Coronary artery (tissue), 2 donors: ENCODE measurements at regions not wholly inside any gene's neighbourhood (a gene's known extent, or its start where the extent isn't known, plus 50 kb on each side); places are given as distances from the start of the nearest gene placed in this dataset.

Experiments
- DNase-seq: peaks from one replicate; pipeline ENCODE4 v3.0.0-alpha.2; 2017; ENCODE audit warnings: low spot score
- H3K27ac ChIP-seq, 2 donors: fragments of 200-600 bp; sonication (generic); one replicate each; pipeline ENCODE4 v1.5.1; 2016 to 2019
- H3K4me3 ChIP-seq: fragments of 200-600 bp; sonication (generic); 2 replicates; pipeline ENCODE4 v1.5.1; 2016; ENCODE audit warnings: mild to moderate bottlenecking, moderate library complexity
- TF ChIP-seq, protein P1 (sequence below): fragments of 200-600 bp; sonication (generic); IDR thresholded peaks from one replicate; pipeline ENCODE4 v1.5.1; 2019; ENCODE audit warnings: antibody characterized with exemption

DNA sequence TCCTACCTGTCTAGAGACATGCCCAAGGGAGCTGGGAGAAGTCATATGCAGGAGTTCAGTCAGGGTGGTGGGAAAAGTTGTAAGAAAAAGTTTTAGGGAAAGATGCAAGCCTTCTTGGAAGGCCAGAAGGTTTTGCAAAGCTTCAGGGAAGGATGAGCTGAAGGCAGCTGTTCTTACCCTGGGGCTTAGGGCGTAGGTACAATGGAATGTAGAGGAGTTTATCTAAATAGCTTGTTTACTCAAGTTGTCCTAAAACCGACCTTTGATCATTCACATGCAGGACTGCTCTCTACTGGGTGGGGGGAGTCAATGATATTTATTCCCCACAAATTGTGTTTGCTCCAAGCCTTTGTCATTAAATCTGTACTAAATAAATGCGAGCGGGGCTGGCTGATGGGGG, 277.0 kb downstream of the CRPPA start:
- Histone ChIP-seq H3K4me3 (no peak overlapping the region), H3K27ac (no peak overlapping the region)
- DNase-seq, result no peak

DNA sequence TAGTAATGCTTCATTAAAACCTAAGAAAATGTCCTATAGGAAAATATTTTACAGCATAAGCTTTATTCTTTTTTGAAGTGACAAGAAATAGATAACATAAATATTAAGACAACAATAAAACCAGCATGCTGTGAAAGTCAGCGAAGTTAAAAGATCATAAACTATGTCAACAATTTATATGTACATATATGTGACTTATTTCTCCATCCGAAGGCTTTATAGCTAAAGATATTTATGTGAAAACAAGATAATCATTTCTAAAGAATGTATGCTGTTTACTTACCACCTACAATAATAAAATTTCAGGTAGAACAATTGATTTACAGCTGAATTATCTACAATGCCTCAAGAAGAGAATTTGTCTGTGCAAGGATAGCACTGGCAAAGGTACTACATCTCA, 283.4 kb downstream of the CRPPA start:
- H3K27ac ChIP-seq, result no peak overlapping the region
- TF ChIP-seq, protein P1, sequence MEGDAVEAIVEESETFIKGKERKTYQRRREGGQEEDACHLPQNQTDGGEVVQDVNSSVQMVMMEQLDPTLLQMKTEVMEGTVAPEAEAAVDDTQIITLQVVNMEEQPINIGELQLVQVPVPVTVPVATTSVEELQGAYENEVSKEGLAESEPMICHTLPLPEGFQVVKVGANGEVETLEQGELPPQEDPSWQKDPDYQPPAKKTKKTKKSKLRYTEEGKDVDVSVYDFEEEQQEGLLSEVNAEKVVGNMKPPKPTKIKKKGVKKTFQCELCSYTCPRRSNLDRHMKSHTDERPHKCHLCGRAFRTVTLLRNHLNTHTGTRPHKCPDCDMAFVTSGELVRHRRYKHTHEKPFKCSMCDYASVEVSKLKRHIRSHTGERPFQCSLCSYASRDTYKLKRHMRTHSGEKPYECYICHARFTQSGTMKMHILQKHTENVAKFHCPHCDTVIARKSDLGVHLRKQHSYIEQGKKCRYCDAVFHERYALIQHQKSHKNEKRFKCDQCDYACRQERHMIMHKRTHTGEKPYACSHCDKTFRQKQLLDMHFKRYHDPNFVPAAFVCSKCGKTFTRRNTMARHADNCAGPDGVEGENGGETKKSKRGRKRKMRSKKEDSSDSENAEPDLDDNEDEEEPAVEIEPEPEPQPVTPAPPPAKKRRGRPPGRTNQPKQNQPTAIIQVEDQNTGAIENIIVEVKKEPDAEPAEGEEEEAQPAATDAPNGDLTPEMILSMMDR, result no peak
- DNase-seq, result no peak
- no peak overlapping the region for H3K4me3 ChIP-seq

More for the DNA sequence above, 277.0 kb downstream of the CRPPA start:
- TF ChIP-seq, protein P1, result no peak

DNA sequence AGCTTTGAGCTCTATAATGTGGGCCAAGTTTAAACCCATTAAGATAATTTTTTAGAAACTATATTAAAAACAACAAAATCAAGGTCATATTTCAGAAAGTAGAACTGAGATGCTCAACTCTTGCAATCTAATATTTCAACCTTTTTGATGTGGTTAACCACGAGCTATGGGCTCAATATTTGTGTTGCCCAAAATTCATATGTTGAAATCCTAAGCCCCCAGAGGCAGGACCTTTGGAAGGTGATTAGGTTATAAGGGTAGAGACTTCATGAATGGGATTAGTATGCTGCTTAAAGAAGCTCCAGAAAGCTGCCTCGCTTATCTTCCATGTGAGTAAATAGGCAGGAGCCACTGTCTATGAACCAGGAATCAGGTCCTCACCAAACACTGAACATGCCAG, 284.4 kb downstream of the CRPPA start:
- DNase-seq, result no peak
- Histone ChIP-seq H3K27ac (no peak overlapping the region), H3K4me3 (no peak overlapping the region)
- TF ChIP-seq, protein P1, result no peak

DNA sequence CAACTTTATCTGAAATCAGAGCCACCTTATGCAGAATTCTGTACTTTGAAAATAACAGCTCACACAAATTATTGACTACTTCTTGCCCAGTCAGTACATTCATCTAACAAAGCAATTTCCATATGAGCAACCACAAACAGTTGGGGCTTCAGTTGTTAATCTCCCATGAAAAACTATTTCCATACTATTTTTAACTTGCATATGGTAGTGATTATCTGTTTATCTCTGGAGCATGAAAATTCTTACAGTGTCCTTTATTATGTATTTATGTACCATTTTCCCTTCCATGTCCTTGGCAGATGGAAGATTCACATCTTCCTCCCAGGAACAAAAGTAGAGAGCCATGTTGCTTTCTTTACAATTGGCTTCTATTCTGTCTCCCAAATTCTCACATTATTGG, 285.7 kb downstream of the CRPPA start:
- Histone ChIP-seq H3K27ac (no peak overlapping the region), H3K4me3 (no peak overlapping the region)
- no peak for DNase-seq
- TF ChIP-seq, protein P1, result no peak

DNA sequence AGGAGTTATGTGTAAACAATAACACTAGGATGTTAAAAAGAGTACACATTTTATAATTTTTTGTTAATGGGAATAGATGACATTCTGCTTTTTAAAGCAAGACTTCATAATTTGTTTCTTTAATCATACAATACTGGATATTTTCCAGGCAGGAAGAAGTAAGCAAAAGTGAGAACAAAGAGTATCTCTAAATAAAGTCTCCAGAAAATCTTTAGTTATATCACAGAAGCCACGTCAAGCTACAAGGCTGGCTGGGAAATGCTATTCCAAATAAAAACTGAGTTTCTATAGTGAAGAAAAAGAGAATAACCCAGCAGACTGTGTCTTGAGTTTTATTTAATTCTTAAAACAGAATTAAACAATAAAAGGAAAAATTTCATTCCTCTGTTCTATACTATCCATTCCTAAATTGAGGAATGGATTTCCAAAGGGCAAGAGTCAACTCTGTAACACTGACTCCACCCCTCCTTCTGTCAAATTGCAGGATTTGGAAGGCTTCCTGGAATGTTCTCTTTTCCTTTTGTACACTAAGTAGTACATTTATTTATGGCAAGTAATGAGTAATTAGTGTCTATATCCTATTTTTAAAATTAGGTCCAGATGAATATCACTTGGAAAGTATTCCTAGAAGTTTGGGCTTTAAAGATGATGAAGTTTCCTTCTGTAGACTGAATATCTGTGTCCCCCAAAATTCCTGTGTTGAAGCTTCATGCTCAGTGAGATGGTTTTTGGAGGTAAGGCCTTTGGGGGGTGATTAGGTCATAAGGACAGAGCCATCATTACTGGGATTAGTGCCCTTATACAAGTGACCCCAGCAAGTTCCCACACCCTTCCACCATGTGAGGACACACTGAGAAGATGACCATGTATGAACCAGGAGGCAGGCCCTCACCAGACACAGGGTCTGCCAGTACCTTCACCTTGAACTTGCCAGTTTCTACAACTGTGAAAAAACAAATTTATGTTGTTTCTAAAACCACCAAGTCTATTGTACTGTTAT, 290.9 kb downstream of the CRPPA start:
- DNase-seq, result no peak
- Histone ChIP-seq H3K4me3 (no peak overlapping the region), H3K27ac (no peak overlapping the region)
- TF ChIP-seq, protein P1, result no peak

DNA sequence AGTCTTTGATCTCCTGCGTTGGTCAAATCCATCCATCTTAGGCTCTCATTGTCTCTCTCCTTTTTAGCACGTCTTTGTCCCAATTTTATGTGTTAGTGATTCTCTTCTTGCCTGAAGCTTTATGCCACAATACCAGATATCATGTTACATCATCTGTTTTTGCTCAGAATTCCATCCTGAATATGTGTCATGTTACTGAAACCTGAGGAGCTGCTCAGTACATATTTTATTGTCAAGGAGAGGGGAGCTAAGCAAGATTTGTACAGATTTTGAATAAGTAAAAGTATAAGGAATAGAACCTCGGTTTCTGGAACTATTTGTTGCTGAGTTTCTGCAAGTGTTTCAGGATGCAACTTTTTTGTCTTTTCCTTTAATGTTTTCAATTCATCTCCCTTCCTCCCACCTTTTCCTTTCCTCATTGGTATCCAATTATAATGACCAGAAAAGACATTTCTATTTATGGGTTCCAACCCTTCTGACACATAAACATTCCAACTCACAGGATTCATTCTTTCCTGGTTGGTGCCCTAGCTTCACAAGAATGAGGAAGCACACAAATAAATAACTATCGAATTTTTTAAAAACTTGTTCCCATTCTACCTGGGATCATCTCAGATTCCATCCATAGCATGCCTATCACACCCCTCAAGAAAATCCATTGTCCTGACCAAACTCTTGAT, 291.8 kb downstream of the CRPPA start:
- TF ChIP-seq, protein P1, result no peak
- no peak overlapping the region for H3K4me3 ChIP-seq
- DNase-seq, result no peak
- H3K27ac ChIP-seq, result no peak overlapping the region
